HepG2 (cell line): ENCODE measurements at regions not wholly inside any gene's neighbourhood (a gene's known extent, or its start where the extent isn't known, plus 50 kb on each side); places are given as distances from the start of the nearest gene placed in this dataset.

Source experiments
- ATAC-seq: fragments of 200-7000 bp; cut with Tn5 transposase; 3 replicates; pipeline ENCODE4 v1.9.1; 2020; ENCODE audit warnings: mild to moderate bottlenecking, moderate library complexity
- BruUV-seq: library from RNA; stranded (reverse); fragments of 400-500 nt; replicated peaks from 2 replicates; lab custom pipeline; 2021; lab: Mats Ljungman, UMichigan
- CTCF ChIA-PET: fragments of 300-600 bp; formaldehyde crosslinking; extraction: SDS; loops from one replicate; lab custom pipeline; 2021; ENCODE audit warnings: low total read pairs, inconsistent platforms, low intra/inter-chr PET ratio; lab: Yijun Ruan, JAX
- POLR2A ChIA-PET: fragments of 350-600 bp; sonication (Branson Sonifier 250); formaldehyde crosslinking; loops from one replicate; lab custom pipeline; 2020; ENCODE audit warnings: antibody characterized with exemption, inconsistent platforms; lab: Yijun Ruan, JAX
- DNase-seq: peaks from one replicate; pipeline ENCODE4 v3.0.0-alpha.2; 2015; ENCODE audit warnings: low spot score
- FAIRE-seq: peaks from 3 replicates; lab custom pipeline; 2011; peaks lifted over from hg19 to GRCh38; lab: Jason Lieb, UNC
- H2AFZ ChIP-seq: one replicate; pipeline ENCODE4 v1.6.1; 2011; ENCODE audit warnings: low read length, inconsistent platforms
- H3K27ac ChIP-seq: fragments of 300-600 bp; 3 replicates; pipeline ENCODE4 v1.8.0; 2011; ENCODE audit warnings: mixed run types, mild to moderate bottlenecking, mixed read lengths, low read length, inconsistent platforms; ENCODE audit not compliant: insufficient read depth; ENCODE audit errors: extremely low read length
- H3K27me3 ChIP-seq, 2 experiments: fragments of 200-600 bp in 1 of 2; 2 replicates in 1 of 2; 3 replicates in 1 of 2; pipeline versions ENCODE4 v1.6.0 to v1.8.0; 2011; ENCODE audit warnings: low read length in 2 of 2, mild to moderate bottlenecking in 2 of 2, moderate library complexity in 2 of 2, inconsistent platforms in 1 of 2; ENCODE audit not compliant: insufficient read depth in 2 of 2, control insufficient read depth in 1 of 2
- H3K36me3 ChIP-seq, 2 experiments: fragments of 200-600 bp in 1 of 2; replicated peaks in 1 of 2; 2 replicates in 1 of 2; 3 replicates in 1 of 2; pipeline versions ENCODE4 v1.5.1 to v1.8.0; 2011; ENCODE audit warnings: low read length in 2 of 2, inconsistent platforms in 1 of 2; ENCODE audit not compliant: insufficient read depth in 2 of 2, control insufficient read depth in 1 of 2
- H3K4me1 ChIP-seq: 2 replicates; pipeline ENCODE4 v1.5.1; 2012; ENCODE audit warnings: low read length, inconsistent platforms; ENCODE audit not compliant: insufficient read depth
- H3K4me2 ChIP-seq: 2 replicates; pipeline ENCODE4 v1.6.0; 2011; ENCODE audit warnings: low read depth, low read length, inconsistent platforms
- H3K4me3 ChIP-seq, 3 experiments: fragments of 200-600 bp in 1 of 3; sonication (generic), shearing (Covaris generic) in 1 of 3; replicated peaks in 1 of 3; 2 replicates each; pipeline ENCODE4 v1.5.1; 2011 to 2016; ENCODE audit warnings: low read length in 3 of 3, inconsistent platforms in 2 of 3, low read depth in 2 of 3, mild to moderate bottlenecking in 2 of 3, control low read depth in 1 of 3, mixed read lengths in 1 of 3; ENCODE audit not compliant: insufficient read depth in 1 of 3
- H3K79me2 ChIP-seq: one replicate; pipeline ENCODE4 v1.6.1; 2011; ENCODE audit warnings: low read length, inconsistent platforms; ENCODE audit not compliant: insufficient read depth
- H3K9ac ChIP-seq: 2 replicates; pipeline ENCODE4 v1.6.0; 2011; ENCODE audit warnings: mild to moderate bottlenecking, low read depth, low read length, inconsistent platforms; ENCODE audit not compliant: insufficient read depth
- H3K9me3 ChIP-seq: 2 replicates; pipeline ENCODE4 v1.5.1; 2012; ENCODE audit warnings: mild to moderate bottlenecking, low read length
- H4K20me1 ChIP-seq: 2 replicates; pipeline ENCODE4 v1.6.0; 2011; ENCODE audit warnings: inconsistent platforms, mild to moderate bottlenecking, low read length, moderate library complexity; ENCODE audit not compliant: insufficient read depth
- ISL2 ChIP-seq: sonication (generic); formaldehyde crosslinking; IDR thresholded peaks from 2 replicates; pipeline ENCODE4 v1.5.0; 2020; ENCODE audit warnings: missing genetic modification reagents
- KDM3A ChIP-seq: IDR thresholded peaks from 2 replicates; pipeline ENCODE4 v1.6.1; 2018; ENCODE audit warnings: low read depth, missing compliant biosample characterization
- SSRP1 ChIP-seq: IDR thresholded peaks from 2 replicates; pipeline ENCODE4 v1.6.1; 2016; ENCODE audit warnings: control low read depth
- ZNF598 ChIP-seq: sonication (generic); formaldehyde crosslinking; IDR thresholded peaks from 2 replicates; pipeline ENCODE4 v1.5.1; 2020; ENCODE audit warnings: mild to moderate bottlenecking, missing genetic modification reagents, borderline replicate concordance
- ZNF816 ChIP-seq: sonication (generic); formaldehyde crosslinking; IDR thresholded peaks from 2 replicates; pipeline ENCODE4 v1.8.0; 2022; ENCODE audit warnings: missing genetic modification reagents, mild to moderate bottlenecking, borderline replicate concordance
- WGBS: methylation state at CpG from one replicate; pipeline ENCODE4 v1.1.6; 2017; ENCODE audit warnings: low lambda C conversion rate; 5-methylcytosine and 5-hydroxymethylcytosine counted together
- in situ Hi-C: cut with HindIII; loops from 2 replicates; pipeline ENCODE4 v1.10.0; 2017; ENCODE audit warnings: low pct_unique_long_range_greater_than_20kb; ENCODE audit not compliant: extremely low pct_ligation_motif_present
- intact Hi-C: fragments of 100-400 bp; cut with micrococcal nuclease; formaldehyde crosslinking; loops from one replicate; pipeline ENCODE4 v1.10.0; 2022; ENCODE audit not compliant: unreplicated experiment
- TF ChIP-seq, protein P1 (sequence below): sonication (generic); formaldehyde crosslinking; IDR thresholded peaks from 2 replicates; pipeline ENCODE4 v1.4.0; 2020; ENCODE audit warnings: missing genetic modification reagents, borderline replicate concordance

DNA sequence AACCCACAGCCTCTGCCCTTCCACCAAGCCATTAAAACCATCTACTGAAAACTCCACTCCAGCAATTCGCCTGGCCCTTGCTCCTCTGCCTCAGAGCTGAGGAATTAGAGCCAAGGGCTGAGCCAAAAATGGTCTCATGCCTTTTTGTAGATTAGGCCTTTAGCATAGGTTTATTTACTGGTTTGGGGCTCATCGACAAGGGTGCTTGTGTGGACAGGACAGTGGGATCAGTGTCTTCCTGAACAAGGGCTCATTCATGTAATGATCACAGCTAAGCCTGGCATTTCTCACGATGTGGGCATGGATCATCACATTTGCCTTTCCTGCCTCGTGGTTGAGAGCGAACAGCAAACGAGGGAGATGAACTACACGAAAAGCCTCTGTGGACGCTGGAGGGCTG, 59.2 kb upstream of the PHF24 start:
- no peak overlapping the region for H3K4me3 ChIP-seq
- 10% methylated on average over 7 of the region's 8 CpGs for WGBS
- BruUV-seq: no TSS peak
- TF ChIP-seq, protein P1, sequence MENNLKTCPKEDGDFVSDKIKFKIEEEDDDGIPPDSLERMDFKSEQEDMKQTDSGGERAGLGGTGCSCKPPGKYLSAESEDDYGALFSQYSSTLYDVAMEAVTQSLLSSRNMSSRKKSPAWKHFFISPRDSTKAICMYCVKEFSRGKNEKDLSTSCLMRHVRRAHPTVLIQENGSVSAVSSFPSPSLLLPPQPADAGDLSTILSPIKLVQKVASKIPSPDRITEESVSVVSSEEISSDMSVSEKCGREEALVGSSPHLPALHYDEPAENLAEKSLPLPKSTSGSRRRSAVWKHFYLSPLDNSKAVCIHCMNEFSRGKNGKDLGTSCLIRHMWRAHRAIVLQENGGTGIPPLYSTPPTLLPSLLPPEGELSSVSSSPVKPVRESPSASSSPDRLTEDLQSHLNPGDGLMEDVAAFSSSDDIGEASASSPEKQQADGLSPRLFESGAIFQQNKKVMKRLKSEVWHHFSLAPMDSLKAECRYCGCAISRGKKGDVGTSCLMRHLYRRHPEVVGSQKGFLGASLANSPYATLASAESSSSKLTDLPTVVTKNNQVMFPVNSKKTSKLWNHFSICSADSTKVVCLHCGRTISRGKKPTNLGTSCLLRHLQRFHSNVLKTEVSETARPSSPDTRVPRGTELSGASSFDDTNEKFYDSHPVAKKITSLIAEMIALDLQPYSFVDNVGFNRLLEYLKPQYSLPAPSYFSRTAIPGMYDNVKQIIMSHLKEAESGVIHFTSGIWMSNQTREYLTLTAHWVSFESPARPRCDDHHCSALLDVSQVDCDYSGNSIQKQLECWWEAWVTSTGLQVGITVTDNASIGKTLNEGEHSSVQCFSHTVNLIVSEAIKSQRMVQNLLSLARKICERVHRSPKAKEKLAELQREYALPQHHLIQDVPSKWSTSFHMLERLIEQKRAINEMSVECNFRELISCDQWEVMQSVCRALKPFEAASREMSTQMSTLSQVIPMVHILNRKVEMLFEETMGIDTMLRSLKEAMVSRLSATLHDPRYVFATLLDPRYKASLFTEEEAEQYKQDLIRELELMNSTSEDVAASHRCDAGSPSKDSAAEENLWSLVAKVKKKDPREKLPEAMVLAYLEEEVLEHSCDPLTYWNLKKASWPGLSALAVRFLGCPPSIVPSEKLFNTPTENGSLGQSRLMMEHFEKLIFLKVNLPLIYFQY (CRISPR knock-in tag): no peak
- no peak for TF ChIP-seq ISL2 (CRISPR knock-in tag)
- no peak overlapping the region for H3K4me2 ChIP-seq
- POLR2A ChIA-PET: interaction anchor here (0.9 to 1.1 kb wide), 2 partner anchors 174 to 359 kb away, joined by 3 to 4 read pairs; partner anchors contain the start of gene VCP
- H3K79me2 ChIP-seq: no peaks in the 10 kb centered on the region
- H3K4me1 ChIP-seq: no peaks in the 10 kb centered on the region
- CTCF ChIA-PET: interaction anchor here (1.4 to 1.7 kb wide), 4 partner anchors 86 to 197 kb away, joined by 7 to 19 read pairs (median 10); partner anchors contain the start of gene PIGO
- H3K36me3 ChIP-seq: no peaks in the 10 kb centered on the region
- FAIRE-seq (no peak), DNase-seq (no peak), ATAC-seq (no peak)
- H3K9ac ChIP-seq: no peak overlapping the region
- in situ Hi-C loops: no loop called here
- H3K27ac ChIP-seq: no peak overlapping the region
- H2AFZ ChIP-seq: no peak overlapping the region
- no peaks in the 10 kb centered on the region; a peak in 2 of 5 replicates for H3K27me3 ChIP-seq
- intact Hi-C loops: loop anchor here (1.0 to 10.0 kb wide), 4 partner anchors 95 to 576 kb away; partner anchors contain the start of gene PIGO
- no peaks in the 10 kb centered on the region for H3K9me3 ChIP-seq
- no peaks in the 10 kb centered on the region for H4K20me1 ChIP-seq

DNA sequence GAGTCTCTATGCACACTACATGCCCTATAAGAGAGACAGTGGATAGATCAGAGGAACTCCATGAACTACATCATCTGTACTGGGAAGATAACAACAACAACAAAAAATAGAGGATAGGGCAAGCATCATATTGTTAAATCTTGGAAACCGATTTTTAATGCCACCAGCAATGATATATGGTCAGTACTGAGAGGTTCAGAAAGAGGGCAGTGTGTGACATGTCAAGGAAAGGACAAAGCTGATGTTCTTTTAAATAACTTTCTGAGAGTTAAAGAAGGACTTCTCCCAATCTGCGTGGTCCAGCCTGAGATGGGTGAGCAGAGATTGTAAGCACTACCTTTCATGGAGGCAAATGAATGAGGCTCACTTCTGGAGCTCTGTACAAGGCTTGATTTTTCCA, 62.0 kb upstream of the PHF24 start:
- H3K27me3 ChIP-seq: peaks cover 0 to 12% of the 10 kb centered on the region in 2 experiments; a peak in 2 of 5 replicates
- in situ Hi-C loops (no loop called here), intact Hi-C loops (loop anchor here (10.0 kb wide), 1 partner anchor 579 kb away; no protein-coding TSS in a partner anchor)
- H4K20me1 ChIP-seq: no peaks in the 10 kb centered on the region
- no peak overlapping the region for H3K27ac ChIP-seq
- FAIRE-seq (no peak), DNase-seq (no peak), ATAC-seq (no peak)
- H2AFZ ChIP-seq: no peak overlapping the region
- no peak overlapping the region for H3K4me2 ChIP-seq
- H3K9me3 ChIP-seq: no peaks in the 10 kb centered on the region
- H3K9ac ChIP-seq: no peak overlapping the region
- no peak overlapping the region for H3K4me3 ChIP-seq
- ChIA-PET POLR2A (no interaction called here), CTCF (interaction anchor here (1.2 kb wide), 1 partner anchor 89 kb away, joined by 4 read pairs; no protein-coding TSS in a partner anchor)
- TF ChIP-seq ZNF816: no peak
- no peak for TF ChIP-seq KDM3A (CRISPR knock-in tag)
- no peak for TF ChIP-seq SSRP1 (CRISPR knock-in tag)
- no peak for TF ChIP-seq ZNF598 (CRISPR knock-in tag)
- H3K36me3 ChIP-seq: no peaks in the 10 kb centered on the region
- H3K4me1 ChIP-seq: no peaks in the 10 kb centered on the region
- H3K79me2 ChIP-seq: no peaks in the 10 kb centered on the region
- WGBS: 0% methylated on average over 2 of the region's 2 CpGs
- BruUV-seq: no TSS peak
